HG02852 (cell line): ENCODE measurements at regions not wholly inside any gene's neighbourhood (a gene's known extent, or its start where the extent isn't known, plus 50 kb on each side); places are given as distances from the start of the nearest gene placed in this dataset.

Source experiments
- ATAC-seq: cut with Tn5 transposase; IDR thresholded peaks from one replicate; pipeline ENCODE4 v1.9.1; 2021; ENCODE audit warnings: mild to moderate bottlenecking, moderate library complexity; ENCODE audit not compliant: unreplicated experiment

DNA sequence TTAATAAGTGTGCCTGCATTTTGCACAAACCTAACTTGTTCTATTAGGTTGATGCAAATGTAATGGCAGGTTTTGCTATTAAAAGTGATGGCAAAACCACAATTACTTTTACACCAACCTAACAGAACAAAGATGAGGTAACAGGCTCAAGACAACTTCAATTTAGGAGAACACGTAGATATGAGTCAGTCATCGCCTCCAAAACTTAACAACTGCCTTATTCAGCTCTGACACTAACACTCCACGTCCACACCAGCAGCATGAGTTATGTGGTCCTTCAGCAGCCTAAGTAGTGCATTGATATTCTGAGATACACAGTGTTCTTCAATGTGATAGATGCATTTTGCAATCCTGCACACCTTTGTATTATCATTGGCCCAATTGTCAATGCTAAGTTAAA is 1175.1 kb upstream of the ACVR2A start:
- no peak for ATAC-seq

DNA sequence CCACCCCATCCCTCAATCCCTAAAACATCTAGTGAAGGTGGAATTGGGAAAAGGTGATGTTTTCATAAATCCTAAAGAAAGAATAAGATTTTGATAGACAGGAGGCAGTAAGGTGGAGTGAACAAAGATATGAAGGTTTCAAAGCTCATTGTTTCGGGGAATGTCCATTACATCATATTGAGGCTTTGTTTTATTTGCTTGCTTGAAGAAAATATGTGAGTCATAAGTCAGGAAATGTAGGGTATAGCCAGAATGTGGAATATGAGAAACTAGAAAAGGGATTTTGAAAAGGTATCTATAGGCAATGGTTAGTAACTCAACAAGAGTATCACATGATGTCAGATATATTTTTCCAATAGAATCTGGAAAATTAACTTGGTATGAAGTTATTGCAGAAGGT is 1178.5 kb upstream of the ACVR2A start:
- ATAC-seq = no peak

DNA sequence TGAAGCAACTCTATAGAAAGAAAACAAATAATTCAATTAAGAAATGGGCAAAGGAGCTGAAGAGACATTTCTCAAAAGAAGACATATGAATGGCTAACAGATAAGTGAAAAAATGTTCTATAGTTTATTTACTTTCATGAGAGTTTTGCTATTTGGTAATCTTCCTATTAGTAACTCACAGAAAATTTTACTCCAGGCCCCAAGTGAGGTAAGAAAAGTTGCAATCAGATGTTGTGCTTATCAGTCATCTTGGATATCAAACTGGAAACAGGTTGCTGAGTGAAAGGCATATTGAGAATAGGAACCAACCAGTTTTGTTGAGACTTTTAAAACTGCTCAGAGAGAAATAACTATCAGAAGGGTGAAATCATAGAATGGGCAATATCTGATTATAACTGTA is 1179.0 kb upstream of the ACVR2A start:
- ATAC-seq = no peak

- no peak for ATAC-seq
Observed at GRCh38 chr2:146661473-146662096, 1183.2 kb upstream of the ACVR2A start.

- ATAC-seq = no peak
Observed at GRCh38 chr2:146659976-146660375, 1184.9 kb upstream of the ACVR2A start.

DNA sequence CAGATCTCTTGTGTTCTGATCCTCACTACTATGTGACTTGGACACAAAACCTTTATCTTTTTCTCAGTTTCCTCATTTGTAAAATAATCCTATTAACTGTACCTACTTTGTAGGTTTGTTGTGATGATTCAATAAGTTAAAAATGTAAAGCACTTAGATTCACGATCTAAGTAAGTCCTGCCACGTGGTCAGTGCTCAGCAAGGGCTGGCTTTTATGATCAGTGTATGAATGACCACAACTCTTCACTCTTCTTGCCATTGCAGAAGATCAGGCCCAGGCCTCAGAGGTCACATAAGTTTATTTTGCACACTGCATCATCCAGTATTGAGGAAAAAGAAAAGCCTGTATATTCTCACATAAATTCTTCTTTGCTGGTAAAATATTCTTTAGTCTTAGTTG is 1192.5 kb upstream of the ACVR2A start:
- no peak for ATAC-seq

DNA sequence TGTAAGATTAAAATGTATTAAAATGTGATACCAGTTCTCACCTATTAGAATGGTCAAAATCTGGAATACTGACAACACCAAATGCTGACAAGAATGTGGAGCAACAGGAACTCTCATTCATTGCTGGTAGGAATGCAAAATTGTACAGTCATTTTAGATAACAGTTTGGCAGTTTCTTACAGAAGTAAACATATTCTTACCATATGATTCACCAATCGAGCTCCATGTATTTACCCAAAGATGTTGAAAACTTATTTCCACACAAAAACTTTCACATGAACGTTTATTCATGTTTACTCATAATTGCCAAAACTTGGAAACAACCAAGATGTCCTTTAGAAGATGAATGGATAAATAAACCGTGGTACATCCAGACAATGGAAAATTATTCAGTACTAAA is 1193.5 kb upstream of the ACVR2A start:
- no peak for ATAC-seq

DNA sequence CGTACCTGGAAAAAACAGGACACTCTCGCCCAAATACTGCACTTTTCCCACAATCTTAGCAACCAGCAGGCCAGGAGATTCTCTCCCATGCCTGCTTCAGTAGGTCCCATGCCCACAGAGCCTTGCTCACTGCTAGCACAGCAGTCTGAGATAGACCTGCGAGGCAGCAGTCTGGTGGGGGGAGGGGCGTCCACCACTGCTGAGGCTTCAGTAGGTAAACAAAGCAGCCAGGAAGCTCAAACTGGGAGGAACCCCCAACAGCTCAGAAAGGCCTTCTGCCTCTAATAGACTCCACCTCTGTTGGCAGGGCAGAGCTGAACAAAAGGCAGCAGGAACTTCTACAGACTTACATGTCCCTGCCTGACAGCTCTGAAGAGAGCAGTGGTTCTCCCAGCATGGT is 1202.8 kb upstream of the ACVR2A start:
- no peak for ATAC-seq

DNA sequence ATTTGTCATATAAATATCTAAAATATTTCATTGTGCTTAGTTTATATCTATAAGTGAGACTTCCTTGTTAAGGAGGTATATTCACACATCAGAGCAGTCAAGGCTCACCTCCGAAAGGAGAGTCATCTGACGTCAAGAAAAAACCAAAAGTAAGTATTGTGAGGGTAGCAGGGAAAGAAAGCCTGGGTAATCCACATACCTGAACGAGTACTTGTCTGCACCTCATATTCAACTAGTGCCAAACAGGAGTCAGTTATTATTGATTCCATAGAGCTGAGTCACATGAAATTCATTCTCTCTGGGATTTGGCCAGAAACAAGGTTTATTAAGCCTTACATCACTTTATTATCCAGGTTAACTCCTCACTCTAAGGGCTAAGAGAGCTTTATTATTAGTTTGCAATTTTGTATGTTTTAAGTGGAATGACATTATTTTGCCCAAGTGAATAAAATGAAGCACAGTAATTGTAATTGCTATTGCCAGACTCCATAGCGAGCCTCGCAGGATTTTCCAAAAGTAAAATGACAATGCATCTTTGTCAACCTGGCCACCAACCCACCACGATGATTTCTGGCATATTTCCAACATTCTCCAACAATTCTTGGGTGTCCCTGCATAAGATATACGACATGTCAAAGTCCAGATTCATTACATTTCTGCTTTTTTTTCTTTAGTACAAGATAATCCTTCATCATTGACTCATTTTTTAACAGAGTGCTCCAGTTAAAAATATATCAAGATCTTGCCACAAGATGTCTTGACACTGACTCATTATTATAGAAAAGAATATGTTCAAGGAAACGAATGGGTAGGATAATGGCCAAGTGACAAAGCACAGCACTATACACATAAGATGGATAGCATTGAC is 1210.4 kb upstream of the ACVR2A start:
- ATAC-seq = no peak

DNA sequence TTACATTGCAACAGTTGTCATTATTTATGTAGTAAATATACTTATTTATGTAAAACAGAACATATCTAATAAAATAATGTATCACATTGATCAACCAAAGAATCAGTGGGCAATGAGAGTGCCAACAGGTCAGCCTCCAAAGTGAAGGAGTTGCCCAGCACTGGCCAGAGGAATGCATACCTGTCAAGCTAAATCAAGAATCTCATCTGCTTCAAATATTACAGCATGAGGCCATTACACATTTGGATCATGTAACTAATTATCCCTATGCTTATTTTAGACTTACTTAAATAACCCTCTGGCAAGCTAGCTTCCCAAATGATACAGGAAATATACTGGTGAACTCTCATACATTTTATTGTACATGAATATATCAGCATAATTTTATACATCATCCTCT is 1211.7 kb upstream of the ACVR2A start:
- ATAC-seq = no peak

GRCh38 chr2:146632707-146633106 is 1212.1 kb upstream of the ACVR2A start:
- no peak for ATAC-seq

DNA sequence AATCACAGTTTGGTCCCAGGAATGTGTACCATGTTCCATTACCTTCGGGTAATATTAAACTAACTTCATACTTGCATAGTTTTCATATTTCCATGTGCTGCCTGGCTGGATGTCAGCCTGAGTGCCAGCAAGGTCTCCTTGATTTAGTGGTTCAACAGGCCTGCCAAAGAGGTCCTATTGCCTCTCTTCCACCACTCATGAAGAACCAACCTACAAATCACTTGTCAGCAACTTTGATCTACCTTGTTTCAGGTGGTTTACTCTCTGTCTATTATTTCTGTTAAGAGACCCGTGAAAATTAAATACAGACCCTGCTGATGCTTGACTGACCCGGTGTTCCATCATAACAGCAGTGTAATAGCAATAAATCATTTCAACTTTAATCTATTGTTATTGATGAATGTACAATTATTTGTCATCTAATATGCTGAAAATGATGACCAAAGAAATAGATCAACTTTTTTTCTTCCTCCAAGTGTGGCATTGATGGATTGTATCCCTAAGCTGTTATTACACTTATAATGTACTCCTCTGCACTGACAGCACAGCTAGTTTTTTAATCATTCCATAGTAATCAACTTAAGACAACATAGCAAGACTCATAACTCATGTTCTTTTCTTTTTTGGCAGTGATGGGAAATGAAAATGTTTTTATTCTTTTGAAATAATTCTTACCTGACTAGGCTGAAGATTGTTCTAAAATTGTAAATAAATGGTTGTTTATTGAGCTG is 1220.2 kb upstream of the ACVR2A start:
- ATAC-seq = no peak

DNA sequence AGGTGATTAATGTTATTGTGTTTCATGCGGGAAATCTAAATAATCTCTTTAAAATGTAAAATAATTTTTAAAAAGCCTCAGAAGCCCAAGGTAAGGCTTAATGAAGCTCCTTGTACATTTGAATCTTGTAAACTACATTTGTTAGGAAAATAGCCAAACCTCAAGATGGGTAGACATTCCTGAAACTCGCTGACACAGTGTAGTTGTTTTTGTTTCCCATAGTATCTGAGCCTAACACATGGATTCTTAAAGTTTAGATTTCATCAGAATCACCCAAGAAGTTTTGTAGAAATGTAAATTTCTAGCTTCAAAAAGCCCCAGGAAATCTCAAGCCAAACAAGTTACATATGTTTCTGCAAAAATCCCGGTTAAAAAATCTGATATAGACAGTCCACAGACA is 1221.1 kb upstream of the ACVR2A start:
- ATAC-seq = no peak

DNA sequence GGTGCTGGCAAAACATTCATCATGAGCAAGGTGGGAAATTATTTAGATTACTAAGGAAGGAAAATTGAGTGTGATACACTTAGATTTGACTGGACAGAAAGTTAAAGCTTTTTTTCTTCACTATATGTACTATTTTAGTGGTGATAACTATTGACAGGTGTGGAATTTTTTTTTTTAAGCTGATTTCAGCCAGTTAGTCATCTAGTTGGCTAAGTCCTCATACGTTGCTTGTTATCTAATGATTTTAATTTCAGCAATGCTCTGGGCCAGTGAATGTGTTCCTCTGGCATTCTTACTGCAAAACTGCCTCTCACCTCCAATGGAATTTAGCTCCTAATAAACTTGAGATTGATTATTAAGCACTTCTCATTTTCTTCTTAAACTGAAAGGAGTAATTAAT is 1223.2 kb upstream of the ACVR2A start:
- ATAC-seq = no peak

GRCh38 chr2:146615778-146616177 is 1229.1 kb upstream of the ACVR2A start:
- ATAC-seq = no peak

GRCh38 chr2:146608490-146608889 is 1236.3 kb upstream of the ACVR2A start:
- ATAC-seq = no peak

DNA sequence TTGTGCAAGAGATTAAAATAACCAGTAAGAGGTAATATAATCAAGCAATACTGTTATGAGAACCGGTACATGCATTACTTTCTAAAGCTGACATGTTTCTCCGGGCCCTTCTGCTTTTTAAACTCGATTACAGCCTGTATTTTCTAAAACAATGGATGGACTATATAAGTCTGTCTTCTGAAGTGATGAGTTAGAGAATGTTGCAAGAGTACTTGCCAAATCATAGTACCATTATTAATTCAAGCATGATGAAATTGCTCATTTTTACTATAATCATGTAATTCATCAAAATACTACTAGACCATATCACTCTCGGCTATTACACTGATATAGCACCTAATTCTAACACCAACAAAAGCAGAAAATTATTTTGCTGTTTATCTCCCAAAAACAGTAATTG is 1240.3 kb upstream of the ACVR2A start:
- no peak for ATAC-seq

- ATAC-seq = no peak
Observed at GRCh38 chr2:146602856-146603255, 1242.0 kb upstream of the ACVR2A start.

GRCh38 chr2:146602383-146602782 is 1242.4 kb upstream of the ACVR2A start:
- ATAC-seq = no peak

GRCh38 chr2:146598791-146599190 is 1246.0 kb upstream of the ACVR2A start:
- no peak for ATAC-seq

- no peak for ATAC-seq
Observed at GRCh38 chr2:146597291-146597690, 1247.5 kb upstream of the ACVR2A start.

DNA sequence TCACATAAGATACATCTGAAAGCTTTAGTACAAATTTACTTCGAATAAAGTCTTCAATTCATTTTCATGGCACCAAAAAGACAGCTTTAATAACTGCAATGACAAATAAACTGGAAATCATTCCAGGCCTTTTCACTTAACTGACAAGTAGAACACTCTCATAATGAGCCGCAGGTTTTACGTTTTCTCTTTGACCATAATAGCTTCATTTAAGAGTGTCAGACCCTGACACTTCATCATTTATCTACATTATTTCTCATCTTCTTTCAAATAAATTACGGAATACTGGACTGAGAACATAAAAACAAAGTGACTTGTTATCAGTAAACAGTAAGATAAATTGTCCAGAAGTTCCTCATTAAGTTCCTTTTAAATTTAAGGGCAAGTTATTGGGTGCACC is 1252.9 kb upstream of the ACVR2A start:
- ATAC-seq = no peak
